Heart left ventricle (tissue), 16 donors: ENCODE measurements at regions not wholly inside any gene's neighbourhood (a gene's known extent, or its start where the extent isn't known, plus 50 kb on each side); places are given as distances from the start of the nearest gene placed in this dataset.

Experiments used
- ATAC-seq, 4 donors: fragments of 200-7000 bp; cut with Tn5 transposase; one replicate each; pipeline ENCODE4 v1.9.1; 2020 to 2022; ENCODE audit warnings: moderate library complexity in 4 of 4, mild to moderate bottlenecking in 3 of 4, moderate number of reproducible peaks in 1 of 4
- DNase-seq, 5 donors: peaks; one replicate each; pipeline ENCODE4 v3.0.0-alpha.2; 2020
- H3K27ac ChIP-seq, 12 donors: fragments of 200-600 bp; sonication (generic) in 4 of 12; one replicate each; pipeline versions ENCODE4 v1.5.0 to v1.8.0; 2016 to 2022; ENCODE audit warnings: mild to moderate bottlenecking in 2 of 12
- H3K27me3 ChIP-seq, 9 donors: fragments of 200-600 bp; sonication (generic) in 2 of 9; one replicate each; pipeline versions ENCODE4 v1.5.1 to v1.8.0; 2016 to 2022; ENCODE audit warnings: mild to moderate bottlenecking in 3 of 9
- H3K36me3 ChIP-seq, 9 donors: fragments of 200-600 bp; sonication (generic) in 2 of 9; one replicate each; pipeline versions ENCODE4 v1.5.0 to v1.8.0; 2018 to 2022; ENCODE audit warnings: mild to moderate bottlenecking in 2 of 9
- H3K4me1 ChIP-seq, 12 donors: fragments of 200-600 bp; sonication (generic) in 4 of 12; one replicate each; pipeline versions ENCODE4 v1.5.0 to v1.8.0; 2016 to 2022; ENCODE audit warnings: mild to moderate bottlenecking in 3 of 12
- H3K4me3 ChIP-seq, 12 donors: fragments of 200-600 bp; sonication (generic) in 4 of 12; one replicate each; pipeline versions ENCODE4 v1.5.0 to v1.8.0; 2017 to 2022; ENCODE audit warnings: mild to moderate bottlenecking in 9 of 12, moderate library complexity in 4 of 12
- H3K9me3 ChIP-seq, 12 donors: fragments of 200-600 bp; sonication (generic) in 4 of 12; one replicate each; pipeline versions ENCODE4 v1.5.0 to v1.8.0; 2016 to 2022; ENCODE audit warnings: mild to moderate bottlenecking in 1 of 12
- POLR2A ChIP-seq, 2 donors: fragments of 450-650 bp; IDR thresholded peaks; one replicate each; pipeline ENCODE4 v1.6.1; 2017; ENCODE audit warnings: antibody characterized with exemption in 2 of 2, mild to moderate bottlenecking in 2 of 2, moderate library complexity in 2 of 2
- whole genome bisulfite sequencing, 4 donors: extraction: QIAGEN DNeasy Blood & Tissue Kit in 2 of 4; methylation state at CpG; one replicate each; pipeline versions ENCODE4 v1.1.5 to v1.1.7; 2013 to 2018; 5-methylcytosine and 5-hydroxymethylcytosine counted together
- intact Hi-C, 10 donors: fragments of 100-400 bp; cut with DNase I; formaldehyde crosslinking; loops; one replicate each; pipeline versions ENCODE4 v1.11.1 to v1.14.2; 2022
- TF ChIP-seq, protein P1 (sequence below), 12 donors: fragments of 200-600 bp; sonication (generic) in 4 of 12; IDR thresholded peaks; one replicate each; pipeline versions ENCODE4 v1.5.0 to v1.8.0; 2018 to 2022; ENCODE audit warnings: antibody characterized with exemption in 12 of 12, mild to moderate bottlenecking in 5 of 12
- donor health status: ischemic (EF 13 %, LVEDD 7.1; RV severe dilation, severe dysfunction).
- donor health status: healthy with polysubstance abuse.
- donor health status: DM: no; HTN: yes; CAD: no.
- donor health status: DM: no; HTN: no; CAD: no.
- donor health status: ischemic (EF 25% LVEDD 6.9; RV normal size, moderate dysfunction).
- donor health status: ischemic (EF 25% LVEDD 5.7; RV mildly dilated, moderate dysfunction).
- donor health status: healthy.
- donor health status: DM: yes; HTN: yes; CAD: no.
- donor health status: ischemic (EF 35%, LVEDD 5.7; RV mildly dilated, moderate dysfunction).
- donor health status: nonischemic (EF 11% LVEDD 7.7; RV severe dilation, severe dysfunction).
- donor health status: DM: yes; HTN: yes; CAD: no.
- donor health status: PGD.
- donor health status: ischemic (EF 29% LVEDD 5.4; RV normal size, mild dysfunction).
- donor health status: nonischemic (EF 23%, LVEDD 6.1; RV moderate dilation, normal function).

DNA sequence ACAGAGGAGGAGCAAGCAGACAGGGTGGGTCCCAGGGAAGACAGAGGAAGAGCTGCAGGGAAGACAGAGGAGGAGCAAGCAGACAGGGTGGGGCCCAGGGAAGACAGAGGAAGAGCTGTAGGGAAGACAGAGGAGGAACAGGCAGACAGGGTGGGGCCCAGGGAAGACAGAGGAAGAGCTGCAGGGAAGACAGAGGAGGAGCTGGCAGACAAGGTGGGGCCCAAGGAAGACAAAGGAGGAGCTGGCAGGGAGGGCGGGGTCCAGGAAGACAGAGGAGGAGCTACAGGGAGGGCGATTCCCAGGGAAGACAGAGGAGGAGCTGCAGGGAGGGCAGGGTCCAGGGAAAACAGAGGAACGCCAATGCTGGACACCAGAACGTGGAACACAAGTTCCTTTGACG lies 66.5 kb downstream of the PLXNA1 start:
- Histone ChIP-seq H3K4me1 (peaks cover 0 to 20% (median 0%) of the 10 kb centered on the region in 12 donors), H3K4me3 (no peak overlapping the region), H3K9me3 (no peaks in the 10 kb centered on the region), H3K27me3 (no peaks in the 10 kb centered on the region), H3K36me3 (no peaks in the 10 kb centered on the region), H3K27ac (no peak overlapping the region)
- intact Hi-C loops = no loop called here
- no peak for TF ChIP-seq POLR2A (IDR thresholded peaks at IDR 0.05)
- TF ChIP-seq, protein P1, sequence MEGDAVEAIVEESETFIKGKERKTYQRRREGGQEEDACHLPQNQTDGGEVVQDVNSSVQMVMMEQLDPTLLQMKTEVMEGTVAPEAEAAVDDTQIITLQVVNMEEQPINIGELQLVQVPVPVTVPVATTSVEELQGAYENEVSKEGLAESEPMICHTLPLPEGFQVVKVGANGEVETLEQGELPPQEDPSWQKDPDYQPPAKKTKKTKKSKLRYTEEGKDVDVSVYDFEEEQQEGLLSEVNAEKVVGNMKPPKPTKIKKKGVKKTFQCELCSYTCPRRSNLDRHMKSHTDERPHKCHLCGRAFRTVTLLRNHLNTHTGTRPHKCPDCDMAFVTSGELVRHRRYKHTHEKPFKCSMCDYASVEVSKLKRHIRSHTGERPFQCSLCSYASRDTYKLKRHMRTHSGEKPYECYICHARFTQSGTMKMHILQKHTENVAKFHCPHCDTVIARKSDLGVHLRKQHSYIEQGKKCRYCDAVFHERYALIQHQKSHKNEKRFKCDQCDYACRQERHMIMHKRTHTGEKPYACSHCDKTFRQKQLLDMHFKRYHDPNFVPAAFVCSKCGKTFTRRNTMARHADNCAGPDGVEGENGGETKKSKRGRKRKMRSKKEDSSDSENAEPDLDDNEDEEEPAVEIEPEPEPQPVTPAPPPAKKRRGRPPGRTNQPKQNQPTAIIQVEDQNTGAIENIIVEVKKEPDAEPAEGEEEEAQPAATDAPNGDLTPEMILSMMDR (IDR thresholded peaks at IDR 0.05) = no peak
- no peak for ATAC-seq
- 76 to 86% (median 82%) methylated on average over 5 of the region's 5 CpGs for WGBS, 4 donors
- DNase-seq = peak in 1 of 5 donors; percentile 21

DNA sequence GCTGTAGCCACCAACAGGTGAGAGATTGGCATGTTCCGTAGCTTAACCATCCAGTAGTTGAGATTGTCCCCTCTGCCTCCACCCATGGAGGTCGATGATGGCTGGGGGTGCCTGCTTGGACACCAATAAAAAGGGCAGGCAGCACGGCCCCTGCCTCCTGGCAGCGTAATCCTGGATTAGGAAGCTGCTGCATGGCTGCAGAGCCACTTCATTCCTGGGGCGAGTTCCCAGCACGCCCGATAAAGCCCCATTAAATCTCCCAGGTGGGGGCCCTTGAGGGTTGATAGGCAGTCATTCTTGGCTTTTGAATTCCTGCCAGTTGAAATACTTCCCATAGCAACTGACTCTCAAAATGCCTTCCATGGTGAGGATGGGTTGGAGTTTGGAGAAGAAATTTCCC lies 67.8 kb downstream of the PLXNA1 start:
- Histone ChIP-seq H3K36me3 (no peaks in the 10 kb centered on the region), H3K27me3 (no peaks in the 10 kb centered on the region), H3K4me3 (no peak overlapping the region), H3K27ac (no peak overlapping the region), H3K9me3 (no peaks in the 10 kb centered on the region), H3K4me1 (peaks cover 0 to 20% (median 0%) of the 10 kb centered on the region in 12 donors)
- peak in 1 of 4 donors; percentile 7 for ATAC-seq
- intact Hi-C loops = no loop called here
- peak in 2 of 5 donors; percentile 8 to 25 for DNase-seq
- WGBS, 4 donors = 51 to 80% (median 58%) methylated on average over 5 to 7 of the region's 7 CpGs
- TF ChIP-seq POLR2A (IDR thresholded peaks at IDR 0.05) = no peak
- TF ChIP-seq, protein P1 (IDR thresholded peaks at IDR 0.05) = no peak

DNA sequence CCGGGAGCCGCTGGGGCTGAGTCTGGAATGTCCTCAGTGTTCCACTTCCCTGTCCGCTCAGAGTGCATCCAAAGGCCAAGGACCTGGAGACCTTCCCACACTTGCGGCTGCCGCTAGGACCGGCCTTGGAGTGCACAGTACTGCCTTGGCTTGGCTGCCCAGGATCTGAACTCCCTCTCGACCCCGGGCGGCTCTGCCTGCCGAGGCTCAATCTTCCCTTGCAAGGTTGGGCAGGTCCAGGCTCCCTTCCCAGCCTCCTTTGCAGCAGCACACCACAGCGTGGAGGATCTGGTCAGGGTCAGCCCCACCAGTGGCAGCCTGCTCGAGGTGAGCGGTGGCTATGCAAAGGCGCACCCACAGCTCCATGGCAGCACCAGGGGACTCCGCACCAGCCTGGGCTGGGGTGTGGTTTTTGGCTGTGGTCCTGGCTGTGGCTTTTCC lies 69.2 kb downstream of the PLXNA1 start:
- no peak overlapping the region for H3K27ac ChIP-seq
- H3K36me3 ChIP-seq = no peaks in the 10 kb centered on the region
- 58 to 75% (median 73%) methylated on average over 12 to 15 of the region's 15 CpGs for WGBS, 4 donors
- peaks cover 0 to 20% (median 0%) of the 10 kb centered on the region in 12 donors for H3K4me1 ChIP-seq
- DNase-seq = peak; percentile 35 to 88 (median 63)
- H3K27me3 ChIP-seq = no peaks in the 10 kb centered on the region
- intact Hi-C loops = no loop called here
- H3K4me3 ChIP-seq = no peak overlapping the region
- ATAC-seq = peak; percentile 85 to 94 (median 91)
- TF ChIP-seq, protein P1 (IDR thresholded peaks at IDR 0.05) = no peak
- no peak for TF ChIP-seq POLR2A (IDR thresholded peaks at IDR 0.05)
- H3K9me3 ChIP-seq = peaks cover 0 to 6% (median 3%) of the 10 kb centered on the region in 12 donors

DNA sequence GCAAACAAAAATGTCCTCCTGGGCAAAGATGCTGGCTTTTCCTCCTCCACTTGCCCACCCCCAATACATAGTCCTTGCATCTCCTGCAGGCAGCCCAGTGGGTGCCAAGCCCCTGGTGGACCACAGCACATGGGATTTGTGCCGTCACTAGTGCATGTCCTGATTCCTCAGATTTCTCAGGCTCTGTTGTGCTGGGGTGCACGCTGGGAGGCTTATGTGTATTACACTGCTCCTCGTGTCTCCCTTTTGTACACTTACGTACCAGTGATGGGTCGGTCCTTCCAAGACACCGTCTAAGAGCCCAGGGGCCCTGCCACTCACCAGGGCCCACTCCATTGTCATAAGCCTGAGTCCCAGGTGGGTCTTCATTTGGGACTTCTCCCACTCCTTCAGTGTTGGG lies 70.1 kb downstream of the PLXNA1 start:
- 73 to 90% (median 83%) methylated on average over 6 of the region's 6 CpGs for WGBS, 4 donors
- no peak overlapping the region for H3K4me3 ChIP-seq
- peaks cover 0 to 12% (median 6%) of the 10 kb centered on the region in 12 donors for H3K9me3 ChIP-seq
- H3K36me3 ChIP-seq = no peaks in the 10 kb centered on the region
- DNase-seq (peak in 2 of 5 donors; percentile 20 to 29), ATAC-seq (peak in 1 of 4 donors; percentile 34)
- H3K27me3 ChIP-seq = no peaks in the 10 kb centered on the region
- H3K27ac ChIP-seq = no peak overlapping the region
- H3K4me1 ChIP-seq = peaks cover 0 to 20% (median 0%) of the 10 kb centered on the region in 12 donors
- intact Hi-C loops = no loop called here
- no peak for TF ChIP-seq POLR2A (IDR thresholded peaks at IDR 0.05)
- TF ChIP-seq, protein P1 (IDR thresholded peaks at IDR 0.05) = no peak
